ENCODE measurements at regions not wholly inside any gene's neighbourhood (a gene's known extent, or its start where the extent isn't known, plus 50 kb on each side); places are given as distances from the start of the nearest gene placed in this dataset.

DNA sequence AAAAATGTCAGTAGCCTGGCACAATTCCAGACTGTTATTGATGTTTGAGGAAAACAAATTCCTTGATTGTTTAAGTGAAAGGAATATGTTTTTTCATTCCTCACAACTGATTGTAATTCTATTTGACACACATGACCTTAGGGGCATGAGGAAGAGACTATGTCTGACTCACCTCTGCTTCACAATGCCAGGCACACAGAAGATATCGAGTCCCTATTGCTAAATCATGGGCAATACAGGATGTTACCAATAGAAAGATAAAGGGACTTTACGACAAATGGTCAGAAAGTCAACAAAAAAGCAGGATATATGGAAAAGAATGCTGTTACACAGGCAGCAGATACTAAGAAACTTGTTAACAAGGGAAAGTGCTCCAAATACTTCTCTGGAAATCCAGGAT, 1903.5 kb downstream of the EFNA5 start:
- intact Hi-C loops (cut with DNase I; ENCODE audit: low total_unique reads) = no loop called here
- WGBS, 5 donors = 67 to 82% (median 74%) methylated on average over 2 of the region's 2 CpGs
- Histone ChIP-seq H3K4me3 (no peak overlapping the region), H3K9me3 (peaks cover 0 to 24% (median 9%) of the 10 kb centered on the region in 4 donors), H3K36me3 (no peaks in the 10 kb centered on the region), H3K27me3 (no peaks in the 10 kb centered on the region), H3K27ac (no peak overlapping the region), H3K4me1 (no peaks in the 10 kb centered on the region)
- no peak for DNase-seq
- TF ChIP-seq, protein P1, sequence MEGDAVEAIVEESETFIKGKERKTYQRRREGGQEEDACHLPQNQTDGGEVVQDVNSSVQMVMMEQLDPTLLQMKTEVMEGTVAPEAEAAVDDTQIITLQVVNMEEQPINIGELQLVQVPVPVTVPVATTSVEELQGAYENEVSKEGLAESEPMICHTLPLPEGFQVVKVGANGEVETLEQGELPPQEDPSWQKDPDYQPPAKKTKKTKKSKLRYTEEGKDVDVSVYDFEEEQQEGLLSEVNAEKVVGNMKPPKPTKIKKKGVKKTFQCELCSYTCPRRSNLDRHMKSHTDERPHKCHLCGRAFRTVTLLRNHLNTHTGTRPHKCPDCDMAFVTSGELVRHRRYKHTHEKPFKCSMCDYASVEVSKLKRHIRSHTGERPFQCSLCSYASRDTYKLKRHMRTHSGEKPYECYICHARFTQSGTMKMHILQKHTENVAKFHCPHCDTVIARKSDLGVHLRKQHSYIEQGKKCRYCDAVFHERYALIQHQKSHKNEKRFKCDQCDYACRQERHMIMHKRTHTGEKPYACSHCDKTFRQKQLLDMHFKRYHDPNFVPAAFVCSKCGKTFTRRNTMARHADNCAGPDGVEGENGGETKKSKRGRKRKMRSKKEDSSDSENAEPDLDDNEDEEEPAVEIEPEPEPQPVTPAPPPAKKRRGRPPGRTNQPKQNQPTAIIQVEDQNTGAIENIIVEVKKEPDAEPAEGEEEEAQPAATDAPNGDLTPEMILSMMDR (IDR thresholded peaks at IDR 0.05) = no peak
- TF ChIP-seq POLR2A (IDR thresholded peaks at IDR 0.05) (no peak), EP300 (IDR thresholded peaks at IDR 0.05) (no peak), POLR2AphosphoS5 (IDR thresholded peaks at IDR 0.05) (no peak)

DNA sequence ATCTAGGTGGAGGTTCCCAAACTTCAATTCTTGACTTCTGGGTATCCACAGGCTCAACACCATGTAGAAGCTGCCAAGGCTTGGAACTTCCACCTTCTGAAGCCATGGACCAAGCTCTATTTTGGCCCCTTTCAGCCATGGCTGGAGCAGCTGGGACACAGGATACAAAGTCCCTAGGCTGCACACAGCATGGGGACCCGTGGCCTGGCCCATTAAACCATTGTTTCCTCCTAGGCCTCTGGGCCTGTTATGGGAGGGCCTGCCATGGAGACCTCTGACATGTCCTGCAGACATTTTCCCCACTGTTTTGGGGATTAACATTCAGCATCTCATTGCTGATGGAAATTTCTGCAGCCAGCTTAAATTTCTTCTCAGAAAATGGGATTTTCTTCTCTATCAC, 1908.0 kb downstream of the EFNA5 start:
- intact Hi-C loops (cut with DNase I; ENCODE audit: low total_unique reads) = no loop called here
- 38 to 50% (median 45%) methylated on average over 1 of the region's 1 CpG for WGBS, 5 donors
- H3K4me3 ChIP-seq = no peak overlapping the region
- H3K27ac ChIP-seq = no peak overlapping the region
- no peak for DNase-seq
- TF ChIP-seq EP300 (IDR thresholded peaks at IDR 0.05) = no peak
- no peak for TF ChIP-seq POLR2AphosphoS5 (IDR thresholded peaks at IDR 0.05)
- TF ChIP-seq POLR2A (IDR thresholded peaks at IDR 0.05) = no peak
- TF ChIP-seq, protein P1 (IDR thresholded peaks at IDR 0.05) = no peak
- H3K4me1 ChIP-seq = no peaks in the 10 kb centered on the region
- peaks cover 0 to 59% (median 23%) of the 10 kb centered on the region in 4 donors for H3K9me3 ChIP-seq
- H3K27me3 ChIP-seq = no peaks in the 10 kb centered on the region
- no peaks in the 10 kb centered on the region for H3K36me3 ChIP-seq

DNA sequence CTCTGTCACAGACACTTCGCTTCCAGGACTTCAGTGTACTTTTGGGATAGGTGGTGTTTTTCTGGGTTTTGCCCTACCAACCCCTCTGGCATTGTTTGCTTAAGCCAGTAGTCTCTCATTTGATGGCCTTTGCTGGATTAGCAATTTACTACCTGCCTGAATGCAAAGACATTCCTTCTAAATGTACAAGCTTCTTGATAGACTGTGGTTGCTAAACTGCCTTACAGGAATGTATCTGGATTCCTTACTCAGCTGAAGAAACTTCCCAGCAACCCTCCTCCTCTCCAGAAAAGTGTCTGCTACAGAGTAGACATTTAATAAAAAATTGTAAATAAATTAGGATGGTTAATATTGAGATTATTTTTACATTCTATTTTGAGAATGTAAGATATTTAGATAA, 1916.7 kb downstream of the EFNA5 start:
- 57 to 85% (median 77%) methylated on average over 1 of the region's 1 CpG for WGBS, 5 donors
- Histone ChIP-seq H3K4me1 (no peaks in the 10 kb centered on the region), H3K27me3 (no peaks in the 10 kb centered on the region), H3K27ac (no peak overlapping the region), H3K36me3 (no peaks in the 10 kb centered on the region), H3K9me3 (peaks cover 0 to 5% (median under 1%) of the 10 kb centered on the region in 4 donors), H3K4me3 (no peak overlapping the region)
- DNase-seq = no peak
- intact Hi-C loops (cut with DNase I; ENCODE audit: low total_unique reads) = no loop called here
- TF ChIP-seq POLR2AphosphoS5 (IDR thresholded peaks at IDR 0.05) (no peak), EP300 (IDR thresholded peaks at IDR 0.05) (no peak), POLR2A (IDR thresholded peaks at IDR 0.05) (no peak)
- TF ChIP-seq, protein P1 (IDR thresholded peaks at IDR 0.05) = no peak

DNA sequence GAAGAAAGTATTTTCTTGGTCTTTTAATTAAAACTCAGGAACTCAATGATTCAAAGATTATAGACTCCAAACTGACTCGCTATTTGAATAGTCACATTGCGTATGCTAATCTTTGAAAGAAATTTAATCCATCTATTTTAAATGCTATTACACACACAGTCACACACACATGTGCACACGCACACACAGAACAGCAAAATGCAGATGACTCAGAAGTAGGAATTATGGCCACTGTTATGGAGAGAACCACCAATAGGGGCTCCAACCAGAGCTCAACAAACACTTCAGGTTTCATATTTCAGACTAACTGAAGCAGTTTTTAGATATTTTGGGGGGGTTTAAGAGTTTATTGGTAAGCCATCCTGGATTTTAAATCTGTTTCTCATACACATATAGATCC, 1917.9 kb downstream of the EFNA5 start:
- no peak for TF ChIP-seq POLR2A (IDR thresholded peaks at IDR 0.05)
- TF ChIP-seq EP300 (IDR thresholded peaks at IDR 0.05) = no peak
- TF ChIP-seq, protein P1 (IDR thresholded peaks at IDR 0.05) = no peak
- TF ChIP-seq POLR2AphosphoS5 (IDR thresholded peaks at IDR 0.05) = no peak
- no peak overlapping the region for H3K27ac ChIP-seq
- no peaks in the 10 kb centered on the region for H3K36me3 ChIP-seq
- H3K27me3 ChIP-seq = no peaks in the 10 kb centered on the region
- no peak overlapping the region for H3K4me3 ChIP-seq
- no peaks in the 10 kb centered on the region for H3K4me1 ChIP-seq
- intact Hi-C loops (cut with DNase I; ENCODE audit: low total_unique reads) = no loop called here
- DNase-seq = no peak
- 89 to 95% (median 93%) methylated on average over 3 of the region's 3 CpGs for WGBS, 5 donors
- H3K9me3 ChIP-seq = no peaks in the 10 kb centered on the region

All from stomach (tissue), 8 donors.